DOHH2 (cell line): ENCODE measurements at regions not wholly inside any gene's neighbourhood (a gene's known extent, or its start where the extent isn't known, plus 50 kb on each side); places are given as distances from the start of the nearest gene placed in this dataset.

Experiments used
- H3F3A ChIP-seq: fragments of 200-600 bp; sonication (generic), shearing (Covaris generic); 2 replicates; pipeline ENCODE4 v1.6.0; 2016; ENCODE audit warnings: antibody characterized with exemption, mild to moderate bottlenecking; ENCODE audit not compliant: control insufficient read depth, insufficient read depth
- H3K27ac ChIP-seq: fragments of 200-600 bp; sonication (generic); 2 replicates; pipeline ENCODE4 v1.5.1; 2014; ENCODE audit warnings: low read depth, mild to moderate bottlenecking, low read length, moderate library complexity
- H3K27me3 ChIP-seq: fragments of 200-600 bp; sonication (generic); 2 replicates; pipeline ENCODE4 v1.6.1; 2014; ENCODE audit warnings: mild to moderate bottlenecking, low read length, mixed read lengths; ENCODE audit not compliant: control insufficient read depth
- H3K36me3 ChIP-seq: fragments of 200-600 bp; sonication (generic); 2 replicates; pipeline ENCODE4 v1.6.1; 2014; ENCODE audit warnings: mild to moderate bottlenecking, low read length, moderate library complexity, mixed read lengths; ENCODE audit not compliant: control insufficient read depth
- H3K4me1 ChIP-seq: fragments of 200-600 bp; sonication (generic); 2 replicates; pipeline ENCODE4 v1.6.1; 2014; ENCODE audit warnings: mild to moderate bottlenecking, low read length, mixed read lengths; ENCODE audit not compliant: control insufficient read depth
- H3K4me2 ChIP-seq: fragments of 200-600 bp; sonication (generic); 2 replicates; pipeline ENCODE4 v1.6.0; 2014; ENCODE audit warnings: mild to moderate bottlenecking, low read length, moderate library complexity
- H3K4me3 ChIP-seq: fragments of 200-600 bp; sonication (generic); 2 replicates; pipeline ENCODE4 v1.5.1; 2014; ENCODE audit warnings: mild to moderate bottlenecking, low read length, mixed read lengths
- H3K79me2 ChIP-seq: fragments of 200-600 bp; sonication (generic); 2 replicates; pipeline ENCODE4 v1.6.1; 2014; ENCODE audit warnings: mild to moderate bottlenecking, low read length, mixed read lengths; ENCODE audit not compliant: control insufficient read depth
- H3K9me2 ChIP-seq: fragments of 200-600 bp; sonication (generic); replicated peaks from 2 replicates; pipeline ENCODE4 v1.6.1; 2014; ENCODE audit warnings: mild to moderate bottlenecking, low read length, mixed read lengths; ENCODE audit not compliant: control insufficient read depth
- H3K9me3 ChIP-seq: fragments of 200-600 bp; sonication (generic); 2 replicates; pipeline ENCODE4 v1.6.1; 2014; ENCODE audit warnings: antibody characterized with exemption, low read length, mixed read lengths; ENCODE audit not compliant: control insufficient read depth, insufficient read depth
- H4K20me1 ChIP-seq: fragments of 200-600 bp; sonication (generic); 2 replicates; pipeline ENCODE4 v1.6.0; 2014; ENCODE audit warnings: low read depth, mild to moderate bottlenecking, antibody characterized with exemption, low read length, moderate library complexity; ENCODE audit not compliant: control insufficient read depth, insufficient read depth
- EZH2phosphoT487 ChIP-seq: fragments of 200-600 bp; sonication (generic); IDR thresholded peaks from 2 replicates; pipeline ENCODE4 v1.6.1; 2017; ENCODE audit warnings: borderline replicate concordance, mild to moderate bottlenecking, antibody characterized with exemption, low read length, moderate library complexity, mixed read lengths
- TF ChIP-seq, protein P1 (sequence below): fragments of 200-600 bp; sonication (generic); IDR thresholded peaks from one replicate; pipeline ENCODE4 v1.5.1; 2014; ENCODE audit warnings: antibody characterized with exemption, mild to moderate bottlenecking, low read depth, low read length; ENCODE audit not compliant: poor library complexity, severe bottlenecking

DNA sequence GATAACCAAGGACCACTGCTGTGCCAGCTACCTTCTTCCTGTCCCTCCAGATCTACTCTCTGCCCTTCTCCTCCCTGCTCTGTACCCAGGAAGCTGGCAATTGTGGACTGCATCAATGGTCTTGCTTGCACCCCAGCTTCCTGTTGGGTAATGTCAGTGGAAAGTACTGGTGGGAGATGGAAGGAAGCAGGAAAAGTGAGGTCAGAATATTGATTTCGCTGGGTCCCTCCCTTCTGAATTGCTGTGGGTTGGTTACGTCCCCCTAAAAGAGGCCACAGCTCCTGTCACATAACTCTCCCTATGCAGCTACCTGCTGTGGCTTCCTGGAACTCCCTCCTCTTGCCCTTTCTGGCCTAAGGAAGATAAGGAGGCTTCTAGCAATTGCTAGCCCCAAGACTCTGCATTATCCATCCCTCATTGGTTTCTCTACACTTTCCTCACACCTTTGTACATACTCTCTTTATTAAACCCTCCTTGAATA lies 81.2 kb downstream of the RASSF10 start:
- Histone ChIP-seq H3K9me3 (no peaks in the 10 kb centered on the region), H3K9me2 (no peaks in the 10 kb centered on the region), H3K79me2 (no peaks in the 10 kb centered on the region), H3K4me3 (no peak overlapping the region), H3K4me2 (no peak overlapping the region), H3F3A (no peaks in the 10 kb centered on the region), H3K36me3 (no peaks in the 10 kb centered on the region), H3K27ac (no peak overlapping the region), H3K4me1 (no peaks in the 10 kb centered on the region), H3K27me3 (no peaks in the 10 kb centered on the region), H4K20me1 (no peaks in the 10 kb centered on the region)
- TF ChIP-seq, protein P1, sequence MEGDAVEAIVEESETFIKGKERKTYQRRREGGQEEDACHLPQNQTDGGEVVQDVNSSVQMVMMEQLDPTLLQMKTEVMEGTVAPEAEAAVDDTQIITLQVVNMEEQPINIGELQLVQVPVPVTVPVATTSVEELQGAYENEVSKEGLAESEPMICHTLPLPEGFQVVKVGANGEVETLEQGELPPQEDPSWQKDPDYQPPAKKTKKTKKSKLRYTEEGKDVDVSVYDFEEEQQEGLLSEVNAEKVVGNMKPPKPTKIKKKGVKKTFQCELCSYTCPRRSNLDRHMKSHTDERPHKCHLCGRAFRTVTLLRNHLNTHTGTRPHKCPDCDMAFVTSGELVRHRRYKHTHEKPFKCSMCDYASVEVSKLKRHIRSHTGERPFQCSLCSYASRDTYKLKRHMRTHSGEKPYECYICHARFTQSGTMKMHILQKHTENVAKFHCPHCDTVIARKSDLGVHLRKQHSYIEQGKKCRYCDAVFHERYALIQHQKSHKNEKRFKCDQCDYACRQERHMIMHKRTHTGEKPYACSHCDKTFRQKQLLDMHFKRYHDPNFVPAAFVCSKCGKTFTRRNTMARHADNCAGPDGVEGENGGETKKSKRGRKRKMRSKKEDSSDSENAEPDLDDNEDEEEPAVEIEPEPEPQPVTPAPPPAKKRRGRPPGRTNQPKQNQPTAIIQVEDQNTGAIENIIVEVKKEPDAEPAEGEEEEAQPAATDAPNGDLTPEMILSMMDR = no peak
- no peak for TF ChIP-seq EZH2phosphoT487

DNA sequence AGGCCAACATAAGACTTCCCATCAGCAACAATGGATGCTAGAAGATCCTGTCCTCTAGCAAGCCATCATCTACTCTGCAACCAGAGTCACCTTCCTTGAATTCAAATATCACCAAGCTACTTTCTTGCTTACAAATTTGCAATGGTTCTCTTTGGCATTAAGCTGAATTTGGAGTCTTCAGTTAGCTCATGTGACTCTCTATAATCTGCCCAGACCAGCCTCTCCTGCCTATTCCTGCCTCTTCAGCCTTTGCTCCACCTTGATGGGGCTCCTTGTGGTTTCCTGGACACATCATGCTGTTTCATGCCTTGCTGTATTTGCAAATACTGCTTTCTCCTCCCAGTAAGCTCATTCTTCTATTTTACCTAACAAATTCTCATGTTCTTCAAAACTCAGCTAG lies 82.3 kb downstream of the RASSF10 start:
- TF ChIP-seq, protein P1 = no peak
- TF ChIP-seq EZH2phosphoT487 = no peak
- no peak overlapping the region for H3K27ac ChIP-seq
- no peaks in the 10 kb centered on the region for H3K9me2 ChIP-seq
- H3K9me3 ChIP-seq = no peaks in the 10 kb centered on the region
- no peaks in the 10 kb centered on the region for H3F3A ChIP-seq
- no peaks in the 10 kb centered on the region for H3K27me3 ChIP-seq
- H3K4me3 ChIP-seq = no peak overlapping the region
- no peaks in the 10 kb centered on the region for H4K20me1 ChIP-seq
- no peaks in the 10 kb centered on the region for H3K36me3 ChIP-seq
- H3K4me1 ChIP-seq = no peaks in the 10 kb centered on the region
- H3K79me2 ChIP-seq = no peaks in the 10 kb centered on the region
- no peak overlapping the region for H3K4me2 ChIP-seq

DNA sequence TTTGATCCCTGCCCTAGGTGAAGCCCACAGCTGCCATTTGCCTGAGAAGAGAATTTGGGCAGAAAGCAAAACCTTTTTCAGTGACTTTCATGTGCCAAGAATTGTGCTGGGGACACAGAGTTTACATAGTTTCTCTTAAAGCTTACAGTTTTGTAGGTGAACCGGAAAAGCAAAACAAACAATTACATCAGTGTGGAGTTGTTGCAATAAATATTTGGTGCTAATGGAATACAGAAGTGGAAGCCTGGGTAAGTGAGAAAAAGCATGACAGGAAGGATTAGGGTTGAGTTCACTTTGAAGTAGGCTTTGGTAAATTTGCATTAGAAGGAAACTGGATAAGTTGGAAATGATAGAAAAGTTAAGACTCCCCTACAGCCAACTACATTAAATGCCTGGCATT lies 82.7 kb downstream of the RASSF10 start:
- no peaks in the 10 kb centered on the region for H3K9me3 ChIP-seq
- H3K4me2 ChIP-seq = no peak overlapping the region
- no peaks in the 10 kb centered on the region for H3K9me2 ChIP-seq
- no peaks in the 10 kb centered on the region for H3F3A ChIP-seq
- H3K27me3 ChIP-seq = no peaks in the 10 kb centered on the region
- H3K4me1 ChIP-seq = no peaks in the 10 kb centered on the region
- no peak overlapping the region for H3K27ac ChIP-seq
- no peaks in the 10 kb centered on the region for H4K20me1 ChIP-seq
- no peak overlapping the region for H3K4me3 ChIP-seq
- TF ChIP-seq EZH2phosphoT487 = no peak
- TF ChIP-seq, protein P1 = no peak
- no peaks in the 10 kb centered on the region for H3K36me3 ChIP-seq
- no peaks in the 10 kb centered on the region for H3K79me2 ChIP-seq
